NCI-H1436 treated with DMSO at 0.1 percent for 48 hours (cell line): ENCODE measurements at regions not wholly inside any gene's neighbourhood (a gene's known extent, or its start where the extent isn't known, plus 50 kb on each side); places are given as distances from the start of the nearest gene placed in this dataset.

Experiments used
- DNase-seq: peaks from one replicate; lab custom pipeline; 2025; lab: John Stamatoyannopoulos, UW

DNA sequence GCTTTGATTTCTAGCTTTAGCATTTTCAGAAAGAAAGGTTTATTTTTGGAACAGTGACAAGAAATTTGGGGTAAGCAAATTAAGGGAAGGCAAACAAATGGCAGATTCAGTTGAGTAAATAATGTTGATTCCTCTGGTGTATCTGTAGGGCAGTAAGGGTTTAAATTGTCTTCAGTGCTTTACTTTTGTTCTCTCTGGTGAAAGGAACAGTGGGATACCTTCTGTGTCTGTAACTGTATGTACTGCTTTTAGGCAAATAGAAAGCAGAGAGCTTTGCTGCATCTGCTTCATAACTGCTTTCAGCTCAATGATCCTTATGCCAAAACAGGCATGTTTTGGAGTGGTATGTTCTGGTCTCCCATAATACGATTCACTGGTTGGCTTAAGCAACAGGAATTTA is 932.1 kb upstream of the SLIT2 start:
- DNase-seq = no peak

DNA sequence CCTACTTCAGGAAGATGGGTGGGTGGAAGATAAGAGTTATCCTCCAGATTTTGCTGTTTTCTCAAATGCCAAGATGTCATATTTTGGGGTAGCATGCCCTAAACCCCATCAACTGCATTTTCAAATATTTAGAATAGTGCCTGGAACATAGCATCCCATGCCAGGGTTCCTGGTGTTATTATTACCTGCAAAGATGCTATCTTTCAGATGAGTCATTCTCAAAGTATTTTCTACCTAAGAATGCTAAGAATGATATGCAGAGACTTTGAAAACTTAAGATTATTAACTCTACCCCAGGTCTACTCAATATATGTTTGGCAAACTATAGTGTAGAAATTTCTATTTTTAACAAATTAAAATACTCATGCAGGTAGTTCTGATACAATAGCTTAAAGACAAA is 934.3 kb upstream of the SLIT2 start:
- no peak for DNase-seq

DNA sequence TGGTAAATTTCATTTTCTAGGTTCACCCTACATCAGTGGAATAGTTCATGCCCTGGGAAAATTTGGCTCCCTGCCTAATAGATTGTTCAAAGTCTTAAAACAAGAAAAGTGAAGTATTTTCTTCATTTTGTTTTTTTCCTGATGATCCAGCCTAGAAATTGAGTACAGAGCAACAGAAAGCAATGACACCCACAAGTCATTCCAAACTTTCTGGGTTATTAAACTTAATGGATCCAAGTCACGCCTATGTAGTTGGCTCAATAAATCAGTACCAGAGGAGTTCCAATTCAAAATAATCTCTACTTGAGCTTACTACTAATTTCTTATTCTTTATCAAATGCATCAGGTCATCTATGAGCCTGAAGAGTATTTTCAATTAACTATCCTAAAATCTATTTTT is 937.6 kb upstream of the SLIT2 start:
- DNase-seq = no peak

DNA sequence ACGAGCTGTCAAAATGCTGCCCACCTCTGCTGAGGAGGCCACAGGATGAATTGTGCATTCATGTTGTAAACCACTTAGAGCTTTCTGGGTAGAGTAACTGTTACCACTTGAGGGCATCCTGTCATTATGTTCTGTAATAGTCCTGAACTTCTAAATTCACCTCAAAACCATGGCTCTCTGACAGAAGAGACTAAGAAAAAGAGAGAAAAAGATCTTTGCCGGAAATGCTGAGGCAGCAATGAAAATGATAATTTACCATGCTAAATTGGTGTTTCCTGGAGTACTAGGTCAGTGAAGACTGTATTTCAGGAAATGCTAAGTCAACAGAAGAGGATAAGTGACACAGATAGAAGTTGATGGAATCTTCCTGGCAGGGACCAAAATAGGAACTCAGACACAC is 942.3 kb upstream of the SLIT2 start:
- no peak for DNase-seq

DNA sequence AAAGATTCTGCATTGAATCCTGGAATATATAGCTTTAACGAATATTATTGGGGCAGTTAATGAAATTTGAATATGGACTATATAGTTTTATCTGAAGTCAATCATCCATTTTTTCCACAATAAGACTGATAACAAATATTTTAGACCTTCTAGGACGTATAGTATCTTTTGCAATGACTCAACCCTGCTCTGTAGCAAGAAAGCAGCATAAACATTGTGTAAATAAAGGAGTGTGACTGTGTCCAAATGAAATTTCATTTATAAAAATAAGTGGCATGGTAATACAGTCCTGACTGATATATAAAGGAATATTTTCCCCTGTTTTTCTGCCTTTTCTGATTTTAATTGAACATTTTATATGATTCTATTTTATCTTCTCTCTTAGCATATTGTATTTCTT is 947.7 kb upstream of the SLIT2 start:
- no peak for DNase-seq

DNA sequence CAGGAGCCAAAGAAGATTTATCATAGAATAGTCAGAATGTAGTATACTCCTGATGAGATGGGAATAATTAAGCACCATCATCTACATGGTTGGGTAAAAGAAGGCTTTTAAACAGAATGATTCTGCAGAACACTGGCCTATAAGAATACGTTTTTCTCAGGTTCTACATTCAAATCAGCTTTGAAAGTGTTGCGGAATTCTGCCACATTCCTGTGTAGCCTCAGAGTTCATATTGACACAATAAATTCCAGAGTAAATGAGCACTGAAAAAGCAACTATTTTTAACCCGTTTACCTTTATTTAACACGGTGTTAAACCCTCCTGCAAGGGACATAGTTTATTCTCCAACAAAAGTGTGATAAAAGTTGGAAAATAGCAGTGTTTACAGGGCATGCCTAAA is 950.2 kb upstream of the SLIT2 start:
- no peak for DNase-seq

DNA sequence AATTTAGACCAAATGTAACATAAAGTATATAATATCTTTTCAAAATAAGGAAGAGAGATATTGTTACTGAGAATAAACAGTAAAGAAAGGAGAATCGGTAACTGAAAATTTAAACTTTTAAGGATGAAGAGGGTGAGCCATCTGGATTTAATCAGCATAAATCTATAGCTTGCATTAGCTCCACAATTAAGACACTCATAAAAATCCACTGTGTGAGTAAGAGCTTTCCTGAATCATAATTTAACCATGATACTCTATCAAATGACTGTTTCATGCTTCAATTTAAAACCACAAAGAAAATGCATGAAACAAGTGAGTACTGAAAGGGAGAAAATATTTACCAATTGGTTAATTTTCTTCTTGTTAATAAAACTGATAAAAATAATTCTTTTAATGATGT is 951.5 kb upstream of the SLIT2 start:
- no peak for DNase-seq

DNA sequence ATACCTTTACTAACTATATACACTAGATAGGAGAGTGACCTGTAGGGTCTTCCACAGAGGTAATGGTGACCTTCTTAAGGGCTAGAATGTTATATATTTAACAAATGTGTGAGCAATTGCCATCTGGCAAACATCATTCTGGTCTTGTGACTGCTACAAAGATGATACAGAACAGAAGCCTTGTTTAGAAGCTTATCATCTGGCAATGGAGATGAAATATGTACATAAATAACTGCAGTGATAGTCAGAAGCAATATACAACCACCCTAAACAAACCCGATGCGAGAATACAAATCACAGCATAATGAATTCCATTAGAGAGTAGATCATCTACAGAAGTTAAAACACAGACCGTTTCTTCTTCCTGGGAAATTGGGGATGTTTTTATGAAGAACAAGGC is 952.7 kb upstream of the SLIT2 start:
- no peak for DNase-seq

DNA sequence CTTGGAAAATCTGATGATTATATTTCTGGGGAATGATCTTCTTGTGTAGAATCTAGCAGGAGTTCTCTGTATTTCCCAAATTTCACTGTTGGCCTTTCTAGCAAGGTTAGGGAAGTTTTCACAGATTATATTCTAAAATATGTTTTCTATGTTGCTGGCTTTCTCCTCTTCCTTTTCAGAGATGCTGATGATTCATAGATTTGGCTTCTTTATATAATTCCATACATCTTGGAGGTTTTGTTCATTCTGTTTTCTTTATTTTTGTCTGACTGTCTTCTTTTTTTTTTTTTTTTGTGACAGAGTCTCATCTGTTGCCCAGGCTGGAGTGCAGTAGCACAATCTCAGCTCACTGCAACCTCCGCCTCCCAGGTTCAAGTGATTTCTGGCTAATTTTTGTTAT is 957.9 kb upstream of the SLIT2 start:
- DNase-seq = no peak

DNA sequence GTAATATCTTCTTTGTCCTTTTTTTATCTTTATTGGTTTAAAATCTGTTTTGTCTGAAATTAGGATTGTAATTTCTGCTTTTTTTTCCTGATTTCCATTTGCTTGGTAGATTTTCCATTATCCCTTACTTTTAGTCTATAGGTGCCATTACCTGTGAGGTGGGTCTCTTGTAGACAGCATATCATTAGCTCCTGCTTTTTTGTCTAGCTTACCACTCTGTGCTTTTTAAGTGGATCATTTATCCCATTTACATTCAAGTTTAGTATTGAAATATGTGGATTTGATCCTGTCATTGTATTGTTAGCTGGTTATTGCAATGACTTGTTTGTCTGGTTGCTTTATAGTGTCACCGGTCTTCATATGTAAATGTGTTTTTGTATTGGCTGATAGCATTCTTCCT is 958.6 kb upstream of the SLIT2 start:
- DNase-seq = no peak

DNA sequence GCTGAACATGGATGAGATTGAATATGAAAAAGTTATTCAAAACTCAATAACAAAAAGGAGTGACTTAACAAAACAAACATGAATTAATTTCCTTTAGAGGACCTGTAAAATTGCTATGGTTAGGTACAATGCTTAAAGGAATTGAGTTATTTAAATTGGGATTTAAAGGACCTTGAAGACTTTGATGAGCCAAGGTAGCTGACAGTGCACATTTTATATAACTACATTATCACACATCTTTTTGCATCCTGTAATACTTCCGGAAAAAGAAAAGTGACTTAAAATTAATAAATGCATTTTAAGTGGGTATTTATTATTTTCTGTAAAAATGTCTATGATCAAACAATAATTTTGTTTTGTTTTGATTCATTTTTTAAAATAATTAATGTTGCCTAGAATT is 964.8 kb upstream of the SLIT2 start:
- no peak for DNase-seq

DNA sequence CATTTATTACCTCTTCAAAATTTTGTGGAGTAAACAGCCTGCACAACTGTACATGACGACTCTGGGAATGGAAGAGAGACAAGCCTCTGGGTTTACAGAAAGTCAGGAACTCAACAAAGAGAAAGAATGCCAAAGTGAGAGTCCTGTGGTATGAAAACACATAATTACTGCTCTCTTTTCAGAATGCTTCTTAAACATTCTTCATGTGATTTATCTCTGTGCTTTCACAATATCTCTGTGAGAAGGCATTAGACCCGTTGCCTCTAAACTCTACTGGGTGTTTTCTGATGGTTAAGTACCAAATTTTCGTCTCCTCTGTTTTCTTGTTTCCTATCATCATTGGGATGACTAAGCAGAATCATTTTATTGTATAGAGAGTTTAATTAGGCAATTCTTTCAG is 966.6 kb upstream of the SLIT2 start:
- no peak for DNase-seq

DNA sequence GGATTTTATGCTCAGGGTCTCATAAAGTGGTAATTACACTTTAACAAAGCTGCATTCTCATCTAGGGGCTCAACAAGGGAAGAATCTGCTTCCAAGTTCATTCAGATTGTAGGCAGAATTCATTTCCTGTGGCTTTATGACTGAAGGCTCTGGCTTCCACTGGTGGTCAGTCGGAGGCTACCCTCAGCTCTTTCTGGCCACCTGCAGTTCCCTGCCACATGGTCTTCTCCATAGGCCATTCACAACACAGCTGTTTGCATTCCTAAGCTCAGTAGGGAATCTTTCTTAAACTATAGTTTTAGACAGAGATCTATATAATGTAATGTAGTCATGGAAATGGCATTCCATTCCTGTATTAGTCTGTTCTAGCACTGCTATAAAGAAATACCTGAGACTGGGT is 973.0 kb upstream of the SLIT2 start:
- no peak for DNase-seq

DNA sequence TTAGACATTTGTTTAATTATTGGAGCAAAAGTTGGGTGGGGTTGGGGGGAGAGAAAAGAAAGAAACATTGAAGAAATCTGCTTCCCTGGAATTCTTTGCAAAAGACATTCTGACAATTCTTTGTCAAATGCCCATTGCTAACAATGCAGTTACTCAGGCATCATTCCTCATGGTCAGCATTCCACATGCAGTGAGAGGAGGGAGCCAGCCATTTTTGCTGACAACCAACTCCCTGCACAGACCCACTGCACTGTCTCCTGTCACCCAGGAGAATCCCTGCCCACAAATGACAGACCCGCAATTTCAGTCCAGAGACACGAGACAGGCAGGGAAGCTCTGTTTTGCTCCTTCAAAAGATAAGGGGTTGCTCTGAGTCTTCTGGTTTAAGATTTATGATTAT is 985.1 kb upstream of the SLIT2 start:
- DNase-seq = no peak

DNA sequence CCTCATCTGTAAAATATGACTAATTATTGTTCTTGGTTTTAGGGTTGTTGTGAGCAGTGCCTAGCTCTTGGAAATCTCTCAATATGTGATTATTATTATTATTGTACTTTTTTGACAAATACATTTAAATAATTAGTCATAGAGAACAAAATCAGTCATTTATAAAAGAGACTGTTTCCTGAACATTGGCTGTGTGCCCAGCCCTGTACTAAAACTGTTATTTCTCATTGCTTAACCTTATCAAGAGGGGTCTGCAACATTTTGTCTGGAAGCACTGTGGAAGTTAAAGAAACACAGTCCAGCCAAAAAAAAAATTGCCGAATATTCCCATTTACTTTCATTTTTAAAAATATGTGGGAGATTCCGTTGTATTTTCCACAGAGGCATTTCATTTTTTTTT is 989.2 kb upstream of the SLIT2 start:
- no peak for DNase-seq

DNA sequence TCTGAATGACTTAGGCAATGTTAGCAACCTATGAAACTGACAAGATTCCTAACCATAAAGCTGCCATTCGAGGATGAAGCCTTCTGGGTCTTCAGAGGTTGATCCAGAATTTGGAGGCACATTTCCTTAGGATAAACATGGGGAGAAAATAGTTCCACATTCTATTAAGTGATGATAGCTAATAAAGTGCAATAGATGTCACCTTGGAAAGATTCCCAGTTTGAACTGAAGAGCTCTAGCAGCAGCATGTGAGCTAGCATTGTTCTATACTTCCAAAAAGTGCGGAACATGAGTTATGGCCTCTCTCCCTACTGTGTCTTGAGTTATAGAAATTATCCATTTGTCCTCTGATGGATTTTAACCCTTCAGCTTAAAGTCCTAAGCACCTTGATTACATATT is 991.4 kb upstream of the SLIT2 start:
- no peak for DNase-seq

DNA sequence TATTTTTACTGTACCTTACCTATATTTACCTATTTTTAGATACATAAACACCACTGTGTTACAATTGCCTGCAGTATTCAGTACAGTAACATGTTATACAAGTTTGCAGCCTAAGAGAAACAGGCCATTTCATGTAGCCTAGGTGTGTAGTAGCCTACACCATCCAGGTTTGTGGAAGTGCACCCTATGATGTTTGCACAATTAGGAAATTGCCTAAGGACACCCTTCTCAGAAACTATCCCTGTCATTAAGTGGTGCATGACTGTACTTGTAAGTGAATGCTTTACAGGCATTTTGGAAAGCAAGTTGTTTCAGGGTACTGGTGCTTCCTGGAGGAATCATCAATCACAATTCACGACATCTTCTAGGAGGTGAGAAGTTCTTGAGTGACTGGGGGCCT is 991.8 kb upstream of the SLIT2 start:
- no peak for DNase-seq

DNA sequence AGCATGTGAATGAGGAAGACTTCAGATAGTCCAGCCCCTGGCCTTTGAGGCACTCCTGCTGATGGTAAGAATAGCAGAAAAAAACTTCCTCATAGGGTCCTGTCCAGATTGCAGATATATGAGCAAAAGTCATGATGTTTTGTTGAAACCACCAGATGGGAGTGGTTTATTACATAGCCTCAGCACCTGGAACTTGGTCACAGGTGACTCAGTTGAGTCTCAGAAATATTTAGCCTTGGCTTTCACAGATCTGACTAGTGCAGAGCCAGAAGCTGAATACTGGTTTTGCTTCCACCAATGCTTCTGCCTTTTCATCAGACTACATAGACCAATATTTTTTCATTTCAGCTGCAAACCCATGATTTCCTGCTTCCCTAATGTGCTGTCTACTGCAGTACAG is 994.9 kb upstream of the SLIT2 start:
- no peak for DNase-seq

DNA sequence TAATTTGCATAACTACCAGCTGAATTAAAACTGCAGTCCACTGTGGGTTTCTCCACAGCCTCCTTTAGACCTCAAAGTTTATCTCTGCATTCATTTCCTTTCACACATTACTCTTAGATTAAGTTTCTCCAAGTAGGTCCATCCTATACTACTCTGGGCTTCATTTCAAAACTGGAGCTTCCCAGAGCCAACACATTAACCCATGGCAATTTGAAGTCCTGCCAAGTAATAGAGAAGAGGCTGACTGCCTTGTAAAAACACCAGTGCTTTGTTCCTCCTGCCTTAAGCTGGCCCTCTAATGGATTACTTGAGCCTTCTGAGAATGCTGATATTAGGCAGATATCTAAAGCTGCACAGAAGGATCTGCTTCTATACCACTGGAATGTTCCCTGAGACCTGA is 997.2 kb upstream of the SLIT2 start:
- no peak for DNase-seq

DNA sequence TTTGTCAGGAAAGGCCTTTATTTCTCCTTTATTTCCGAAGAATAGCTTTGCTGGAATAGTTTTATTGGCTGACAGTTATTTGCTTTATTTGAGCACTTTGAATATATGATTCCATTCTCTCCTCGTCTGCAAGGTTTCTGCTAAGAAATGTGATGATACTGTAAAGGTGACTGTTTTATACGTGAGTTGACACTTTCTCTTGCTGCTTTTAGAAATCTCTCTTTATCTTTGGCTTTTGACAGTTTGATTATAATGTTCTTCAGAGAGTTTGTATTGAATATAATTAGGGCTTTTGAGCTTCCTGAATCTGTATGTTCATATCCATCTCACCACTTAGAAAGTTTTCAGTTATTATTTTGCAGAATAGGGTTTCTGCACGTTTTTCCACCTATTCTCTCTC is 1003.7 kb upstream of the SLIT2 start:
- no peak for DNase-seq

DNA sequence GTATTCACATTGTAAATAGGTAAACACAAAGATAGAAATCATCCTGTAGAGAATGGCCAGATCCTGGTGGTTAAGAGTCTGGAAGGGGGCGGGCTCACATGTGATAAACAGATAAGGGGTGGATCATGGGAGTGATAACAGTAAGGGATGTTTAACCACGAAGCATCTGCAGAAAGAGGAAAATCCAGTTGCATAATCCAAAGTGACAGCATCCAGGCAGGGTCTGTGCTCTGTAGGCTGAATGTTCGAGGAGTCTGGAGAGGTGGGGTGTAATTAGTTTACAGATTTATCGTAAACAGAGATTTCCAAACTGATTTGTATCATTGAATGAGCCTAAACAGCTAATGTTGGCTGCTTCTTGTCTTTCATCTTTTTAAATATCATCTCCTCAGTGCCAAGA is 1009.8 kb upstream of the SLIT2 start:
- no peak for DNase-seq

DNA sequence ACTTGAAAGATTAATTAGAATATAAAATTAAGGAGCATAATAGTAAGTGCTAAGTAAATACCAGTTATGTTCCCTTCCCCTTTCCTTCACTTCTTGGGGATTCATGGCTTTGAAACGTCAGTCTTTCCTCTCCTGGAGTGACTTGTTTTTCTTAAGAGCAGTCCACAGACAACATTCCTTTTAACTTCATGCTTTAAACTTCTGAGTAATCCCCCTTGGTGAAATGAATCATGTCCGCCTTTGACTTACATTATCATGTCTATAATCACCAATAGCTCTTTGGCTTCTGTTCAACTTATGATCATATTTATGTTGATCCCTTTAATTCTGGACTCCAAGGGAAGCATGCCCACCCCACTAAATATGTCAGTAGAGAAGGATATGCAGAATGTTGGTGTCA is 1012.1 kb upstream of the SLIT2 start:
- no peak for DNase-seq

DNA sequence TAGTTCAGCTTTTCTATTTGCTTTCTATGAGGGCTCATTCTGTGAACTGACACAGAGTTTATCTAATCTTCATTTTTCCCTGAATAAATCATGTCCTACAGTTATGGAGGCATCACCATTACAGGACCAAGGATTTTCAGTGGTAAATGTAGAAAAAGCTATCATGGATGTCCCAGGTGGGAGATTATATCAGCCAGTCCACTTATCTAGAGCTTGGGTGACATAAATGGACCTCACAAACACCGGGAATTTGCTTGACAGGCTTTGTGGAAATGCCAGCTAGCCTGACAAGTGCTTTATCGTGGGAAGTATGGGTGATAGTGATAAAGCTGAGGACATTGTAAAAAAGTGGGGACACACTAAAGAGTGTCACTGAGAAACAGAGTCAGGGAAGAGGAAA is 1015.2 kb upstream of the SLIT2 start:
- DNase-seq = no peak

DNA sequence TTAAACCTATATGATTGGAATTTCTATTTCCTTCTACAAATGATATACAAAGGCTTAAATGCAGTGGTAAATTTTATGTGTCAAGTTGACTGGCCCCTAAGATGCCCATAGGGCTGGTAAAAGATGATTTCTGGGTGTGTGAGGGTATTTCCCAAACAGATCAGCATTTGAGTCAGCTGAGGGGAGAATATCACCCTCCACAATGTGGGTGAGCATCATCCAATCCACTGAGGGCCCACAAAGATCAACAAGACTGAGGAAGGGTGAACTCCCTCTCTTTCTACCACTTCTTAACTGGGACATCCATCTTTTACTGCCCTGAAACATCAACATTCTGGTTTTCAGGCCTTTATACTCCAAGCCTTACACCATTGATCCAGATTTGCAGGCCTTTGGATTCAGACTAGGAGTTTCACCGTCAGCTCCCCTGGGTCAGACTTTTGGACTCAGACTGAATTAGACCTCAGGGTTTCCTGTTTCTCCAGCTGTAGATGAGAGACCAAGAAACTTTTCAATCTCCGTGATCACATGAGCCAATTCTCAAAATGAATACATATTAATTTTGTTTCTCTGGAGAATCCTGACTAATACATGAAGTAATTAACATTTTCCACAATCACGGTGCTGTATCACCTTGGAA is 1020.7 kb upstream of the SLIT2 start:
- no peak for DNase-seq

DNA sequence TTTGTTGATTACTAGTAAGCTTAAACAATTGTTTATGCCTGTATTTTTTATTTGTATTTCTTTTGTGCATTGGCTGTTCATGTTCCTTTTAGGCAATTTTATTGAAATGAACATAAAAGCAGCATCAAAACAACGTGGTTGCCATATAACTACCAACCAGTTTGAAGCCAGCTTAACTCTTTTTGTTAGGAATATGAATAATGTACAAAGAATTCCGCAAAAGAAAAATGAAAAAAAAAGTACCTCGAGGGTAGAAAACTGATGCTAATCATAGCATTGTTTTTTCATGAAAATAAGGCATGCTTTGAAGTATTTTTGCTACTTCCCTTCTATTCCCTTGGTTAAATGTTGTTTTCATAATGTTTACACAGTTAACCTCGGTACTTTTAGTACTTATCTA is 1024.0 kb upstream of the SLIT2 start:
- no peak for DNase-seq
